Liver (tissue), 7 donors: ENCODE measurements at regions not wholly inside any gene's neighbourhood (a gene's known extent, or its start where the extent isn't known, plus 50 kb on each side); places are given as distances from the start of the nearest gene placed in this dataset.

Experiments used
- DNase-seq: peaks from one replicate; pipeline ENCODE4 v3.0.0-alpha.2; 2017; ENCODE audit warnings: low spot score
- H3K27ac ChIP-seq, 2 donors: one replicate each; pipeline ENCODE4 v1.7.0; 2013; ENCODE audit warnings: inconsistent platforms in 2 of 2, low read length in 2 of 2, control low read depth in 1 of 2, low read depth in 1 of 2, mild to moderate bottlenecking in 1 of 2
- H3K27me3 ChIP-seq, 4 donors: one replicate each; pipeline versions ENCODE4 v1.6.1 to v1.7.0; 2013; ENCODE audit warnings: low read length in 3 of 4, inconsistent platforms in 1 of 4, mild to moderate bottlenecking in 1 of 4, moderate library complexity in 1 of 4; ENCODE audit not compliant: control insufficient read depth in 4 of 4, insufficient read depth in 4 of 4
- H3K36me3 ChIP-seq, 4 donors: one replicate each; pipeline versions ENCODE4 v1.6.1 to v1.7.0; 2013; ENCODE audit warnings: low read length in 3 of 4, mild to moderate bottlenecking in 3 of 4, low read depth in 1 of 4, moderate library complexity in 1 of 4; ENCODE audit not compliant: control insufficient read depth in 4 of 4, insufficient read depth in 3 of 4
- H3K4me1 ChIP-seq, 4 donors: one replicate each; pipeline versions ENCODE4 v1.6.1 to v1.7.0; 2013; ENCODE audit warnings: low read length in 3 of 4, mild to moderate bottlenecking in 3 of 4, moderate library complexity in 1 of 4; ENCODE audit not compliant: control insufficient read depth in 4 of 4, insufficient read depth in 4 of 4
- H3K4me3 ChIP-seq, 3 donors: one replicate each; pipeline versions ENCODE4 v1.6.1 to v1.7.0; 2013; ENCODE audit warnings: low read length in 3 of 3, control low read depth in 1 of 3, low read depth in 1 of 3, mild to moderate bottlenecking in 1 of 3
- H3K9ac ChIP-seq, 2 donors: one replicate each; pipeline ENCODE4 v1.7.0; 2013; ENCODE audit warnings: low read length in 2 of 2, mild to moderate bottlenecking in 2 of 2, moderate library complexity in 2 of 2, control low read depth in 1 of 2, low read depth in 1 of 2
- H3K9me3 ChIP-seq, 4 donors: one replicate each; pipeline versions ENCODE4 v1.6.1 to v1.7.0; 2013; ENCODE audit warnings: low read length in 3 of 4; ENCODE audit not compliant: control insufficient read depth in 4 of 4
- ATF3 ChIP-seq: IDR thresholded peaks from 2 replicates; pipeline ENCODE4 v1.6.1; 2016; ENCODE audit warnings: antibody characterized with exemption
- EGR1 ChIP-seq, 2 donors: IDR thresholded peaks; 2 replicates each; pipeline ENCODE4 v1.6.1; 2016 to 2018; ENCODE audit warnings: antibody characterized with exemption in 2 of 2, low read depth in 2 of 2
- FOXA1 ChIP-seq: IDR thresholded peaks from 2 replicates; pipeline ENCODE4 v1.6.1; 2016; ENCODE audit warnings: antibody characterized with exemption
- GABPA ChIP-seq, 2 donors: IDR thresholded peaks in 1 of 2; conservative IDR thresholded peaks in 1 of 2; 2 replicates each; pipeline ENCODE4 v1.6.1; 2016; ENCODE audit warnings: antibody characterized with exemption in 2 of 2, mild to moderate bottlenecking in 1 of 2, moderate library complexity in 1 of 2
- HNF4G ChIP-seq: IDR thresholded peaks from 2 replicates; pipeline ENCODE4 v1.6.1; 2016; ENCODE audit warnings: antibody characterized with exemption
- JUND ChIP-seq, 2 donors: IDR thresholded peaks; 2 replicates each; pipeline ENCODE4 v1.6.1; 2016; ENCODE audit warnings: antibody characterized with exemption in 2 of 2
- MAX ChIP-seq: IDR thresholded peaks from 2 replicates; pipeline ENCODE4 v1.6.1; 2016; ENCODE audit warnings: antibody characterized with exemption
- NR2F2 ChIP-seq: IDR thresholded peaks from 2 replicates; pipeline ENCODE4 v1.6.1; 2016; ENCODE audit warnings: antibody characterized with exemption
- RAD21 ChIP-seq, 2 donors: IDR thresholded peaks; 2 replicates each; pipeline ENCODE4 v1.6.1; 2016; ENCODE audit warnings: antibody characterized with exemption in 2 of 2, mild to moderate bottlenecking in 2 of 2
- REST ChIP-seq: IDR thresholded peaks from 2 replicates; pipeline ENCODE4 v1.6.1; 2016; ENCODE audit warnings: antibody characterized with exemption, mild to moderate bottlenecking
- SP1 ChIP-seq: IDR thresholded peaks from 2 replicates; pipeline ENCODE4 v1.6.1; 2018; ENCODE audit warnings: antibody characterized with exemption, mild to moderate bottlenecking
- TAF1 ChIP-seq: conservative IDR thresholded peaks from 2 replicates; pipeline ENCODE4 v1.6.1; 2016; ENCODE audit warnings: antibody characterized with exemption, mild to moderate bottlenecking
- ZBTB33 ChIP-seq: IDR thresholded peaks from 2 replicates; pipeline ENCODE4 v1.6.1; 2016; ENCODE audit warnings: antibody characterized with exemption
- WGBS: extraction: QIAGEN DNeasy Blood & Tissue Kit; methylation state at CpG from one replicate; pipeline ENCODE4 v1.1.7; 2013; 5-methylcytosine and 5-hydroxymethylcytosine counted together
- donor health status: healthy.
- donor health status: healthy.
- donor health status: healthy.
- donor health status: healthy.

- no peak overlapping the region for H3K9ac ChIP-seq
- no peak overlapping the region for H3K27ac ChIP-seq
- 65% methylated on average over 2 of the region's 2 CpGs for WGBS
- no peak for DNase-seq
- H3K27me3 ChIP-seq, result no peaks in the 10 kb centered on the region
- TF ChIP-seq REST, result no peak
- no peaks in the 10 kb centered on the region for H3K4me1 ChIP-seq
- no peaks in the 10 kb centered on the region for H3K9me3 ChIP-seq
- H3K36me3 ChIP-seq, result no peaks in the 10 kb centered on the region
- no peak overlapping the region for H3K4me3 ChIP-seq
These were observed 189.7 kb upstream of the PLPPR1 start for GRCh38 chr9:100838857-100839256.

GRCh38 chr9:100848726-100849125, 179.8 kb upstream of the PLPPR1 start:
- no peak overlapping the region for H3K9ac ChIP-seq
- TF ChIP-seq HNF4G (no peak), REST (no peak), EGR1 (IDR thresholded peaks at IDR 0.05; ENCODE audit: low read depth in 2 of 2) (no peak), SP1 (no peak), ZBTB33 (no peak), RAD21 (IDR thresholded peaks at IDR 0.05) (no peak), GABPA (IDR thresholded peaks at IDR 0.05 in 1 of 2, conservative IDR thresholded peaks at IDR 0.05 in 1 of 2) (no peak), FOXA1 (no peak), TAF1 (no peak), NR2F2 (no peak), JUND (IDR thresholded peaks at IDR 0.05) (no peak), ATF3 (no peak), MAX (no peak)

More at GRCh38 chr9:100848726-100849125, 179.8 kb upstream of the PLPPR1 start:
- Histone ChIP-seq H3K27me3 (no peaks in the 10 kb centered on the region), H3K9me3 (no peaks in the 10 kb centered on the region), H3K27ac (no peak overlapping the region), H3K4me1 (no peaks in the 10 kb centered on the region), H3K36me3 (no peaks in the 10 kb centered on the region), H3K4me3 (no peak overlapping the region)
- DNase-seq, result no peak
